OCI-LY7 (cell line): ENCODE measurements at regions not wholly inside any gene's neighbourhood (a gene's known extent, or its start where the extent isn't known, plus 50 kb on each side); places are given as distances from the start of the nearest gene placed in this dataset.

Experiments
- BruUV-seq: library from RNA; stranded (reverse); fragments of 400-500 nt; replicated peaks from 2 replicates; lab custom pipeline; 2021; lab: Mats Ljungman, UMichigan
- CTCF ChIA-PET: fragments of 300-600 bp; sonication (Branson Sonifier 250); formaldehyde crosslinking; loops from one replicate; lab custom pipeline; 2022; ENCODE audit warnings: antibody characterized with exemption; ENCODE audit not compliant: unreplicated experiment; lab: Charles Lee
- POLR2A ChIA-PET: fragments of 300-600 bp; sonication (Branson Sonifier 250); formaldehyde crosslinking; loops from one replicate; lab custom pipeline; 2022; ENCODE audit warnings: antibody characterized with exemption; lab: Charles Lee
- DNase-seq: peaks from one replicate; pipeline ENCODE4 v3.0.0-alpha.2; 2015; ENCODE audit warnings: low spot score
- H2AFZ ChIP-seq: fragments of 200-600 bp; sonication (generic), shearing (Covaris generic); 2 replicates; pipeline ENCODE4 v1.6.1; 2014; ENCODE audit warnings: mild to moderate bottlenecking, antibody characterized with exemption, low read length, moderate library complexity
- H3K27ac ChIP-seq: fragments of 200-600 bp; sonication (generic); 2 replicates; pipeline ENCODE4 v1.5.1; 2014; ENCODE audit warnings: mixed run types, low read depth, mild to moderate bottlenecking, moderate library complexity, low read length, inconsistent platforms; ENCODE audit not compliant: poor library complexity, severe bottlenecking
- H3K36me3 ChIP-seq: fragments of 200-600 bp; sonication (generic); 2 replicates; pipeline ENCODE4 v1.6.1; 2014; ENCODE audit warnings: mild to moderate bottlenecking, antibody characterized with exemption, low read length, moderate library complexity, mixed read lengths; ENCODE audit not compliant: insufficient read depth
- H3K4me1 ChIP-seq: fragments of 200-600 bp; sonication (generic); 2 replicates; pipeline ENCODE4 v1.5.1; 2014; ENCODE audit warnings: mild to moderate bottlenecking, low read length; ENCODE audit not compliant: insufficient read depth, poor library complexity, severe bottlenecking
- H3K4me2 ChIP-seq: fragments of 200-600 bp; sonication (generic); 2 replicates; pipeline ENCODE4 v1.6.1; 2014; ENCODE audit warnings: mild to moderate bottlenecking, low read length
- H3K4me3 ChIP-seq: fragments of 200-600 bp; sonication (generic); 2 replicates; pipeline ENCODE4 v1.5.1; 2014; ENCODE audit warnings: mild to moderate bottlenecking, low read depth, low read length; ENCODE audit not compliant: poor library complexity, severe bottlenecking
- H3K79me2 ChIP-seq: fragments of 200-600 bp; sonication (generic); 2 replicates; pipeline ENCODE4 v1.6.1; 2016; ENCODE audit warnings: low read depth, mild to moderate bottlenecking, low read length, moderate library complexity, mixed read lengths; ENCODE audit not compliant: insufficient read depth
- H3K9me2 ChIP-seq: fragments of 200-600 bp; sonication (generic); 2 replicates; pipeline ENCODE4 v1.6.1; 2016; ENCODE audit warnings: mild to moderate bottlenecking, low read length, mixed read lengths; ENCODE audit not compliant: insufficient read depth
- H3K9me3 ChIP-seq: fragments of 200-600 bp; sonication (generic); 2 replicates; pipeline ENCODE4 v1.6.1; 2014; ENCODE audit warnings: mild to moderate bottlenecking, mixed run types, low read length, mixed read lengths
- H4K20me1 ChIP-seq: fragments of 200-600 bp; sonication (generic); 2 replicates; pipeline ENCODE4 v1.6.1; 2014; ENCODE audit warnings: mild to moderate bottlenecking, antibody characterized with exemption, low read length, moderate library complexity, mixed read lengths; ENCODE audit not compliant: insufficient read depth
- EZH2phosphoT487 ChIP-seq: fragments of 200-600 bp; sonication (generic); IDR thresholded peaks from 2 replicates; pipeline ENCODE4 v1.6.1; 2018; ENCODE audit warnings: low read depth, borderline replicate concordance, mild to moderate bottlenecking, mixed run types, antibody characterized with exemption, low read length, moderate library complexity, mixed read lengths
- intact Hi-C: fragments of 100-400 bp; cut with micrococcal nuclease; formaldehyde crosslinking; loops from one replicate; pipeline ENCODE4 v1.10.0; 2022; ENCODE audit not compliant: unreplicated experiment
- TF ChIP-seq, protein P1 (sequence below): fragments of 200-600 bp; sonication (generic); conservative IDR thresholded peaks from 2 replicates; pipeline ENCODE4 v1.5.1; 2014; ENCODE audit warnings: mild to moderate bottlenecking, antibody characterized with exemption, low read length, moderate library complexity, mixed read lengths

DNA sequence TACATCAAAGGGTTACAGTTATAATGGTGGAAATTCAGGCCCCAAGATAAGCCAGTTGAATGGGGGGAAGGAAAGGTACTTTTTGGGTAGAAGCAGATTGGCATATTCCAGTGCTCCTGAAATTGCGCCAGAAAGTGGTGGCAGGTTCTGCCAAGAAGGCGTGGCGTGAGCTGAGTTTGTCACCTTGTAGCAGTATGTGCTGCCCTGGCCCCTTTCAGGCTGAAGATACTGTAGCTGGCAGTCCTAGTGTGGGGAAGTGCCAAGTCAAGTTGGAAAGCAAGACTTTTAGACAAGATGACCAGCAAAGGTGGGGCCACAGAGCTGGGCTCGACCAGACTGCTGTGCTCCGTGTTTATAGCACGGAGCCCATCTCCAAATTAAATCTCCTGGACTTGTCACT, 133.6 kb upstream of the GLRA1 start:
- intact Hi-C loops = no loop called here
- ChIA-PET CTCF (no interaction called here), POLR2A (no interaction called here)
- TF ChIP-seq, protein P1, sequence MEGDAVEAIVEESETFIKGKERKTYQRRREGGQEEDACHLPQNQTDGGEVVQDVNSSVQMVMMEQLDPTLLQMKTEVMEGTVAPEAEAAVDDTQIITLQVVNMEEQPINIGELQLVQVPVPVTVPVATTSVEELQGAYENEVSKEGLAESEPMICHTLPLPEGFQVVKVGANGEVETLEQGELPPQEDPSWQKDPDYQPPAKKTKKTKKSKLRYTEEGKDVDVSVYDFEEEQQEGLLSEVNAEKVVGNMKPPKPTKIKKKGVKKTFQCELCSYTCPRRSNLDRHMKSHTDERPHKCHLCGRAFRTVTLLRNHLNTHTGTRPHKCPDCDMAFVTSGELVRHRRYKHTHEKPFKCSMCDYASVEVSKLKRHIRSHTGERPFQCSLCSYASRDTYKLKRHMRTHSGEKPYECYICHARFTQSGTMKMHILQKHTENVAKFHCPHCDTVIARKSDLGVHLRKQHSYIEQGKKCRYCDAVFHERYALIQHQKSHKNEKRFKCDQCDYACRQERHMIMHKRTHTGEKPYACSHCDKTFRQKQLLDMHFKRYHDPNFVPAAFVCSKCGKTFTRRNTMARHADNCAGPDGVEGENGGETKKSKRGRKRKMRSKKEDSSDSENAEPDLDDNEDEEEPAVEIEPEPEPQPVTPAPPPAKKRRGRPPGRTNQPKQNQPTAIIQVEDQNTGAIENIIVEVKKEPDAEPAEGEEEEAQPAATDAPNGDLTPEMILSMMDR = no peak
- TF ChIP-seq EZH2phosphoT487 = no peak
- Histone ChIP-seq H3K9me2 (no peaks in the 10 kb centered on the region), H2AFZ (no peak overlapping the region), H3K36me3 (no peaks in the 10 kb centered on the region), H3K4me2 (no peak overlapping the region), H4K20me1 (no peaks in the 10 kb centered on the region), H3K79me2 (no peaks in the 10 kb centered on the region), H3K4me3 (no peak overlapping the region), H3K27ac (no peak overlapping the region), H3K9me3 (no peaks in the 10 kb centered on the region), H3K4me1 (no peaks in the 10 kb centered on the region)
- no TSS peak for BruUV-seq
- no peak for DNase-seq

DNA sequence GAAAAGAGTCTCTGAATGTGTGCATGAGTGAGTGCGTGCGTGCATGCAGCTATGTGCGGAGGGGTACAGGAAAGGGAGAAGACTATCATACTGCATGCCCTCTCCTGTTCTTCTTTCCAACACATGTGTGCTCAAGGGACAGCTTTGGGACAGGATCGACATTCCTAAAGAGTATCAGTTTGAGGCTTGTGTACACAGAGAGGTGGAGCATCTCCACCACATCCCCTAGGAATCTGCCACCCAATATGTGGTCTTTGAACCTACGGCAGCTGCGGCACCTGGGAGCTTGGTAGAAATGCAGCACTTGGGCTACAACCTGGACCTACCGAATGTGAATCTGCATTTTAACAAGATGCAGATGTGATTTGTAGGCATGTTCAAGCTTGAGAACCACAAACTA, 132.3 kb upstream of the GLRA1 start:
- Histone ChIP-seq H3K79me2 (no peaks in the 10 kb centered on the region), H3K4me1 (no peaks in the 10 kb centered on the region), H3K36me3 (no peaks in the 10 kb centered on the region), H4K20me1 (no peaks in the 10 kb centered on the region), H3K9me3 (no peaks in the 10 kb centered on the region), H2AFZ (no peak overlapping the region), H3K4me3 (no peak overlapping the region), H3K4me2 (no peak overlapping the region), H3K27ac (no peak overlapping the region), H3K9me2 (no peaks in the 10 kb centered on the region)
- no peak for TF ChIP-seq EZH2phosphoT487
- TF ChIP-seq, protein P1 = no peak
- POLR2A ChIA-PET = no interaction called here
- no TSS peak for BruUV-seq
- CTCF ChIA-PET = no interaction called here
- DNase-seq = no peak
- intact Hi-C loops = no loop called here

DNA sequence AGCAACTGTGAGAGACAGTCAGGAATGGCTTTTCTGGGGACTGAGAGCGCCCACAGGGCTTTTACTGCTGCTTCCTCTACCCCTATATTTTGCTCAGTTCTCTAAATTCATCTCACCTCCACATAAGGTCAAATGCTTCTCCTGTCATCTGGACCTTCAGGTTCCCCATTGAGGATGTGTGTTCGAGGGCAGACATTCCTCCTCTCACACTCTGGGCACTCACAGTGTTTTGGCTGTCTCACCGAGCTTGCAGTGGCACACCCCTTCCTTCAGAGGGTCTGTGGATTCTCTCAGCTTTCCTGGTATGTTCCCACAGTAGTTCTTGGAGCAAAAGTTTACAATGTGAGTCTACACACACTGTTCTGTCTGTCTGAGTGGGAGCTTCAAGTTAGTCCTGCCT, 127.8 kb upstream of the GLRA1 start:
- no peaks in the 10 kb centered on the region for H3K4me1 ChIP-seq
- no peaks in the 10 kb centered on the region for H3K79me2 ChIP-seq
- H2AFZ ChIP-seq = no peak overlapping the region
- CTCF ChIA-PET = no interaction called here
- H3K9me3 ChIP-seq = no peaks in the 10 kb centered on the region
- intact Hi-C loops = no loop called here
- no peak for DNase-seq
- TF ChIP-seq, protein P1 = no peak
- TF ChIP-seq EZH2phosphoT487 = no peak
- H4K20me1 ChIP-seq = no peaks in the 10 kb centered on the region
- H3K4me2 ChIP-seq = no peak overlapping the region
- no peaks in the 10 kb centered on the region for H3K36me3 ChIP-seq
- H3K27ac ChIP-seq = no peak overlapping the region
- BruUV-seq = no TSS peak
- H3K9me2 ChIP-seq = no peaks in the 10 kb centered on the region
- H3K4me3 ChIP-seq = no peak overlapping the region
- POLR2A ChIA-PET = interaction anchor here (1.3 kb wide), 1 partner anchor 18 kb away, joined by 5 read pairs; no protein-coding TSS in a partner anchor
